ENCODE measurements at regions not wholly inside any gene's neighbourhood (a gene's known extent, or its start where the extent isn't known, plus 50 kb on each side); places are given as distances from the start of the nearest gene placed in this dataset.
"Not testable (repeated sequence)": the region's sequence is repeated elsewhere in the genome, so short reads cannot be mapped to it uniquely, and the experiment has no call there.

DNA sequence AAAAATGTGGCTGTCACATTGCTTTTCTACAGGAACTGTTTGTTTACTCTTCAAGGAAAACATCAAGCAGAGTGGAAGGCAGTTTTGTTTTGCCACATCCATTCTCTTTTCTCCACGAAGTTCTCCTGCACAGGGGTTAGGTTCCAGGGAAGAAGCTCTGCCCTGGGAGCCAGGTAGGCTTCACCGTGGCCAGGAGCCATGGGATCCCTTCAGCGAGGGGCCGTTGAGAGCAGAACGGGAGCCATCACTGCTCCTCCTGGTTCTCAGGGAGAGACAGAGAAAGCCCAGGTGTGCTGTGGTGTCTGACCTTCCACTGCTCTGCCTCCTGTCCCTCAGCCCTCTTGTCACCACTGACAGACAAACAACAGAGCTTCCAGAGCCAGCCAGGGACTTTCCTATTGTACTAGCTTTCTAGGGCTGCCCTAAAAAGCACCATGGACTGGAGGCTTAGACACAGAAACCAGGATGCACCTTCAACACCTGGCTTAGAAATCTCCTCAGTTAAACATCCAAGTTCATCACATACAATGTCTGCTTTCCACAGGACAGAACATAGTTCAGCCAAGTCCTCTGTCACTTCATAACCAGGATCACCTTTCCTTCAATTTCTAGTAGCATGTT, 75.6 kb upstream of the SLC22A23 start:
- Histone ChIP-seq H3K4me3 (no peak overlapping the region), H3K27ac (no peak overlapping the region), H3K9me3 (no peaks in the 10 kb centered on the region), H3K36me3 (no peaks in the 10 kb centered on the region), H3K27me3 (no peaks in the 10 kb centered on the region), H3K4me1 (no peaks in the 10 kb centered on the region)
- WGBS (ENCODE audit: insufficient coverage, low coverage, low lambda C conversion rate, missing lambda C conversion rate), result 70% methylated on average over 5 of the region's 5 CpGs
- ATAC-seq (no peak), DNase-seq (no peak)
- no peak for TF ChIP-seq POLR2A (IDR thresholded peaks at IDR 0.05)
- TF ChIP-seq, protein P1, sequence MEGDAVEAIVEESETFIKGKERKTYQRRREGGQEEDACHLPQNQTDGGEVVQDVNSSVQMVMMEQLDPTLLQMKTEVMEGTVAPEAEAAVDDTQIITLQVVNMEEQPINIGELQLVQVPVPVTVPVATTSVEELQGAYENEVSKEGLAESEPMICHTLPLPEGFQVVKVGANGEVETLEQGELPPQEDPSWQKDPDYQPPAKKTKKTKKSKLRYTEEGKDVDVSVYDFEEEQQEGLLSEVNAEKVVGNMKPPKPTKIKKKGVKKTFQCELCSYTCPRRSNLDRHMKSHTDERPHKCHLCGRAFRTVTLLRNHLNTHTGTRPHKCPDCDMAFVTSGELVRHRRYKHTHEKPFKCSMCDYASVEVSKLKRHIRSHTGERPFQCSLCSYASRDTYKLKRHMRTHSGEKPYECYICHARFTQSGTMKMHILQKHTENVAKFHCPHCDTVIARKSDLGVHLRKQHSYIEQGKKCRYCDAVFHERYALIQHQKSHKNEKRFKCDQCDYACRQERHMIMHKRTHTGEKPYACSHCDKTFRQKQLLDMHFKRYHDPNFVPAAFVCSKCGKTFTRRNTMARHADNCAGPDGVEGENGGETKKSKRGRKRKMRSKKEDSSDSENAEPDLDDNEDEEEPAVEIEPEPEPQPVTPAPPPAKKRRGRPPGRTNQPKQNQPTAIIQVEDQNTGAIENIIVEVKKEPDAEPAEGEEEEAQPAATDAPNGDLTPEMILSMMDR (IDR thresholded peaks at IDR 0.05), result no peak
- intact Hi-C loops (cut with DNase I), result no loop called here

DNA sequence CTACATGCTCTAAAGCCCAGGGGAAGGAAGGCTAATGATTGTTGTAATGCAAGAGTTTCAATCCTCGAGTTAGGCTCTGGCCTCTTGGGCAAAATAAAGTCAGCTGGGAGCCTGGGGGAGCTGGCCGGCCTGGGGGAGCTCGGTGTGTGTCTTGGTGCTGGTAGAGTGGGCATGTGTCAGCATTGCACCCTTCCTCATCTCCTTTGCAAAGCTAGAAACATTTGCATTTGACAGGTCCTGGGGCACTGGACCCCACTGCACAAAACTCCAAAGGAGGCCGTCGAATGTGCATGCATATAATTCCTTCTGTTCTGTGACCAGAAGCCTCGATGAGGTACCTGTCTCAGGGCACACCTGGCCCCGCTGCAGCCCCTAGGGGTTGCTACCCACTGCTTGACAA, 74.6 kb upstream of the SLC22A23 start:
- intact Hi-C loops (cut with DNase I), result no loop called here
- ATAC-seq (no peak), DNase-seq (no peak)
- Histone ChIP-seq H3K27ac (no peak overlapping the region), H3K4me1 (no peaks in the 10 kb centered on the region), H3K27me3 (no peaks in the 10 kb centered on the region), H3K9me3 (no peaks in the 10 kb centered on the region), H3K4me3 (no peak overlapping the region), H3K36me3 (no peaks in the 10 kb centered on the region)
- WGBS (ENCODE audit: insufficient coverage, low coverage, low lambda C conversion rate, missing lambda C conversion rate), result 72% methylated on average over 5 of the region's 7 CpGs
- TF ChIP-seq, protein P1 (IDR thresholded peaks at IDR 0.05), result no peak
- TF ChIP-seq POLR2A (IDR thresholded peaks at IDR 0.05), result no peak

DNA sequence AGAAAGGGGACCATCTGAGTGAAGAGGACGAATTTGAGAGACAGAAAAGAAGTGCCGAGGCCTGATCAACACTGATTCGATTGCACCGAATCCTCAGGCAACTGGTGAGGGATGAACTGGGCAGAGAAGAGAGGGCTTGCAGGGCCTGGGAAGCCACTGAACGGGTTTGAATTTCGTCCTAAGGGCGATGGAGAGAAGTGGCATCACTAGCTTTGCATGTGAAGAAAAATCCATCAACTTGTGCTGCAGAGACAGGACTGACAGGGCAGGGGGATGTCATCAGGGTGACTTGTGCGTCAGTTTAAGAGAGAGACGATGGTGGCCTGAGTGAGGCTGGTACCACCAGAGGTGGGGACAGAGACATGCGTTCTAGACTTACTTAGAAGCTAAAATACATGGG, 73.7 kb upstream of the SLC22A23 start:
- WGBS (ENCODE audit: insufficient coverage, low coverage, low lambda C conversion rate, missing lambda C conversion rate), result 68% methylated on average over 7 of the region's 10 CpGs
- H3K9me3 ChIP-seq, result no peaks in the 10 kb centered on the region
- no peak for DNase-seq
- TF ChIP-seq, protein P1 (IDR thresholded peaks at IDR 0.05), result no peak
- no peak for TF ChIP-seq POLR2A (IDR thresholded peaks at IDR 0.05)
- intact Hi-C loops (cut with DNase I), result no loop called here
- no peaks in the 10 kb centered on the region for H3K36me3 ChIP-seq
- no peak overlapping the region for H3K27ac ChIP-seq
- H3K4me3 ChIP-seq, result no peak overlapping the region
- H3K27me3 ChIP-seq, result no peaks in the 10 kb centered on the region
- no peaks in the 10 kb centered on the region for H3K4me1 ChIP-seq
- ATAC-seq, result no peak

DNA sequence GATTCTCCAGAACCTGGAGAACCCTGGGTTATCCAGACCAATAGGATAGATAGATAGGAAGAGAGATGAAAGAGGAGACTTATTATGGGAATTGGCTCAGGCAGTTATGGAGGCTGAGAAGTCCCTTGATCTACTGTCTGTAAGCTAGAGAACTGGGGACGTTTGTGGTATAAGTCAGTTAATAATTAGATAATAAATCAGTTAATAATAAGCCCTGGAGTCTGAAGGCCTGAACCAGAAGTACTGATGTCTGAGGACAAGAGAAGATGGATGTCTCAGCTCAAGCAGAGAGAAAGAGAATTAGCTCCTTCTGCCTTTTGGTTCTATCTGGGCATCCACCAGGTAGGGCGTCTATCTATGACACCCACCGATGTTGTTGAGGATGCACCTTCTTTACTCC, 72.9 kb upstream of the SLC22A23 start:
- Histone ChIP-seq H3K4me3 (no peak overlapping the region), H3K4me1 (no peaks in the 10 kb centered on the region), H3K27me3 (no peaks in the 10 kb centered on the region), H3K27ac (no peak overlapping the region), H3K9me3 (no peaks in the 10 kb centered on the region), H3K36me3 (no peaks in the 10 kb centered on the region)
- DNase-seq (no peak), ATAC-seq (no peak)
- intact Hi-C loops (cut with DNase I), result no loop called here
- 60% methylated on average over 3 of the region's 3 CpGs for WGBS (ENCODE audit: insufficient coverage, low coverage, low lambda C conversion rate, missing lambda C conversion rate)
- TF ChIP-seq, protein P1 (IDR thresholded peaks at IDR 0.05), result no peak
- TF ChIP-seq POLR2A (IDR thresholded peaks at IDR 0.05), result no peak

DNA sequence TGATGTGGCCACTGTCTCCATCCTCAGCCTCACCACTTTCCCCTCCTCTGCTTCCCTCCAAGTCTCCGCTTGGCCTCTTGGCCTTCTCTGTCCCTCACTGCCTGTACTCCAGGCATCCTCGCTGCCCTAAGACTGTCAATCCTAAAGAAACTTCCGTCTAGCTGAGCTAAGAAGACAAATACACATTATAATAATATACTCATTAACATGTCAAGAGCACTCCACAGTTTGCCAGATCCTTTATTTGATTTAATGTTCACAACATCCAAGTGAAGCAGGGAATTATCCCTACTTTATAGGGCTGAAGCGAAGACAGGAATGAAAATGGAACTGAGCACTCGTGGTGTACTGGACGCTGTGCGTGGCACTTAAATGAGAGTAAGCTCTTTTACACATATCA, 72.4 kb upstream of the SLC22A23 start:
- no peaks in the 10 kb centered on the region for H3K27me3 ChIP-seq
- no peaks in the 10 kb centered on the region for H3K9me3 ChIP-seq
- H3K4me1 ChIP-seq, result no peaks in the 10 kb centered on the region
- WGBS (ENCODE audit: insufficient coverage, low coverage, low lambda C conversion rate, missing lambda C conversion rate), result 75% methylated on average over 7 of the region's 7 CpGs
- intact Hi-C loops (cut with DNase I), result no loop called here
- H3K4me3 ChIP-seq, result no peak overlapping the region
- no peak for TF ChIP-seq POLR2A (IDR thresholded peaks at IDR 0.05)
- TF ChIP-seq, protein P1 (IDR thresholded peaks at IDR 0.05), result no peak
- no peaks in the 10 kb centered on the region for H3K36me3 ChIP-seq
- no peak overlapping the region for H3K27ac ChIP-seq
- DNase-seq (no peak), ATAC-seq (no peak)

DNA sequence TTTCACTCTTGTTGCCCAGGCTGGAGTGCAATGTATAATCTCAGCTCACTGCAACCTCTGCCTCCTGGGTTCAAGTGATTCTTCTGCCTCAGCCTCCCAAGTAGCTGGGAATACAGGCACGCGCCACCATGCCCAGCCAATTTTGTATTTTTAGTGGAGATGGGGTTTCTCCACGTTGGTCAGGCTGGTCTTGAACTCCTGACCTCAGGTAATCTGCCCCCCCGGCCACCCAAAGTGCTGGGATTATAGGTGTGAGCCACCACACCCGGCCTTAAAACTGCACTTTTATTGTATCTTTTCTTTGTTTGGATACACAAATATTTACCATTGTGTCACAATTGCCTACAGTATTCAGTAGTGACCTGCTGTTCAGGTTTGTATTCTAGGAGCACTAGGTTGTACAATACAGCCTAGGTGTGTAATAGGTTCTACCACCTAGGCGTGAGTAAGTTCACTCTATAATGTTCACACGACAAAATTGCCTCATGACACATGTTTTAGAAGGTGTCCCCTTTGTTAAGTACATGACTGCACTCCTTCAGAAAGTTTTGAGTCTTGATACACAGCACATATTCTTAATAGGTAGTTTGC, 71.3 kb upstream of the SLC22A23 start:
- DNase-seq; H3K9me3 ChIP-seq; H3K4me3 ChIP-seq; H3K36me3 ChIP-seq; ATAC-seq; H3K27me3 ChIP-seq; intact Hi-C loops (cut with DNase I); H3K4me1 ChIP-seq; H3K27ac ChIP-seq: not testable (repeated sequence)
- 75% methylated on average over 5 of the region's 7 CpGs for WGBS (ENCODE audit: insufficient coverage, low coverage, low lambda C conversion rate, missing lambda C conversion rate)
